Mammary epithelial cell (primary cell): ENCODE measurements at regions not wholly inside any gene's neighbourhood (a gene's known extent, or its start where the extent isn't known, plus 50 kb on each side); places are given as distances from the start of the nearest gene placed in this dataset.

Experiments
- CTCF ChIP-seq, 2 donors: IDR thresholded peaks in 1 of 2; conservative IDR thresholded peaks in 1 of 2; 2 replicates each; pipeline ENCODE4 v1.5.1; 2011 to 2012; ENCODE audit warnings: inconsistent platforms in 2 of 2, low read length in 2 of 2, mild to moderate bottlenecking in 2 of 2, control low read depth in 1 of 2, low read depth in 1 of 2; ENCODE audit not compliant: insufficient read depth in 1 of 2; ENCODE audit errors: extremely low read depth in 1 of 2
- EZH2 ChIP-seq: IDR thresholded peaks from 2 replicates; pipeline ENCODE4 v1.6.1; 2012; ENCODE audit warnings: low read length, inconsistent platforms, borderline replicate concordance

DNA sequence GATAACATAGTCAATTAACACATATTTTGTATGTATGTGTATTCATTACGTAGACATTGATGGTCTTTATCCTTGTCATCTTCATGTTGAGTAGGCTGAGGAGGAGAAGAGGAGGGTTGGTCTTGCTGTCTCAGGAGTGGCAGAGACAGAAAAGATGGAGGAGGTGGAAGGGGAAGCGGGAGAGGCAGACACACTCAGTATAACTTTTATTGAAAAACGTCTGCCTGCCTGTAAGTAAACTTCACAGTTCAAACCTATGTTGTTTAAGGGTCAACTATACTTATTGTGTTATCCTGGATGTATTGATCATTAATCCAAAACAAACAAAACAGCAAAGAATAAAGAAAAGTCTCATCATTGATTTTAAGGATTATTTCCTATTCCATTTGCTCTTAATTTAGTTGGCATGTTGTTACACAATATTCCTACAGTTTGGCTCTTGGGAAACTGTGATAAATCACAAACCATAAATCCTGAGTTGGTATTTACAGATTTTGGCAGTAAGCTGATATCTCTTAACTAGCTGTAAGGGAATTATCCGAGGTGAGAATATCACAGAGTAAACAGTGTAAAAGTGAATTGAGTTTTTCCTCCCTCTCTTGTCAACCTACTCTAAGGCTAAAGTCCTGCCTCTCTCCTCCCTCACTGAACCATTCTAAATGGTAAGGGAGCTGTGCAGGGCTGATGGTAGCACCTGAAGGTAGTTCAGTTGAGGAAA is 487.2 kb downstream of the SPATA31D1 start:
- TF ChIP-seq CTCF (conservative IDR thresholded peaks at IDR 0.05 in 1 of 2, IDR thresholded peaks at IDR 0.05 in 1 of 2; ENCODE audit: extremely low read depth in 1 of 2, insufficient read depth in 1 of 2, low read depth in 1 of 2, low read length in 2 of 2) = no peak
- TF ChIP-seq EZH2 = no peak
